A549 (cell line): ENCODE measurements at regions not wholly inside any gene's neighbourhood (a gene's known extent, or its start where the extent isn't known, plus 50 kb on each side); places are given as distances from the start of the nearest gene placed in this dataset.

Experiments
- ATAC-seq, 2 experiments: fragments of 200-7000 bp in 1 of 2; fragments of >200 bp in 1 of 2; cut with Nextera tagmentation in 1 of 2; cut with Tn5 transposase in 1 of 2; 3 replicates each; pipeline versions ENCODE4 v1.8.0 to v1.9.1; 2018 to 2020; ENCODE audit warnings: mild to moderate bottlenecking in 1 of 2, moderate library complexity in 1 of 2
- CTCF ChIA-PET: fragments of 300-600 bp; sonication (Branson Sonifier 250); formaldehyde crosslinking; extraction: SDS; loops from one replicate; lab custom pipeline; 2021; ENCODE audit warnings: antibody characterized with exemption, inconsistent platforms; lab: Yijun Ruan, JAX
- POLR2A ChIA-PET: fragments of 350-600 bp; formaldehyde crosslinking; extraction: SDS; loops from one replicate; lab custom pipeline; 2021; ENCODE audit warnings: antibody characterized with exemption, inconsistent platforms; lab: Yijun Ruan, JAX
- DNase-seq, 2 experiments: peaks; one replicate each; pipeline versions ENCODE4 v3.0.0 to v3.0.0-alpha.2; 2011 to 2016; ENCODE audit warnings: low read depth in 1 of 2, low spot score in 1 of 2
- FAIRE-seq: peaks from 2 replicates; lab custom pipeline; 2011; peaks lifted over from hg19 to GRCh38; lab: Jason Lieb, UNC
- H3K27ac ChIP-seq, 2 experiments: fragments of >200 bp; sonication (Bioruptor Twin); formaldehyde crosslinking; 3 replicates each; pipeline ENCODE4 v1.5.1; 2016 to 2017
- H3K4me1 ChIP-seq: fragments of >200 bp; sonication (Bioruptor Twin); formaldehyde crosslinking; 3 replicates; pipeline ENCODE4 v1.6.1; 2016
- H3K4me2 ChIP-seq: fragments of >200 bp; sonication (Bioruptor Twin); formaldehyde crosslinking; 3 replicates; pipeline ENCODE4 v1.6.1; 2016
- H3K4me3 ChIP-seq: fragments of >200 bp; sonication (Bioruptor Twin); formaldehyde crosslinking; 3 replicates; pipeline ENCODE4 v1.5.1; 2016
- H3K9me3 ChIP-seq: fragments of >200 bp; sonication (Bioruptor Twin); formaldehyde crosslinking; 3 replicates; pipeline ENCODE4 v1.6.1; 2016
- BCL3 ChIP-seq: fragments of >200 bp; sonication (Bioruptor Twin); formaldehyde crosslinking; IDR thresholded peaks from 3 replicates; pipeline ENCODE4 v1.6.1; 2016
- CBX8 ChIP-seq: fragments of 200-600 bp; sonication (generic); IDR thresholded peaks from 2 replicates; pipeline ENCODE4 v1.6.1; 2016
- CEBPB ChIP-seq, 2 experiments: fragments of >200 bp in 1 of 2; sonication (Bioruptor Twin) in 1 of 2; formaldehyde crosslinking in 1 of 2; IDR thresholded peaks; 2 replicates each; pipeline ENCODE4 v1.6.1; 2012 to 2016
- FOXS1 ChIP-seq: fragments of 250-450 bp; sonication (Bioruptor Pico); IDR thresholded peaks from 2 replicates; pipeline ENCODE4 v1.5.0; 2020; ENCODE audit warnings: mild to moderate bottlenecking, moderate library complexity
- GATA3 ChIP-seq: IDR thresholded peaks from 2 replicates; pipeline ENCODE4 v1.6.1; 2012; ENCODE audit warnings: borderline replicate concordance
- HDAC2 ChIP-seq: fragments of 200-600 bp; sonication (generic); IDR thresholded peaks from 2 replicates; pipeline ENCODE4 v1.6.1; 2016
- HEYL ChIP-seq: fragments of 250-450 bp; sonication (Bioruptor Pico); IDR thresholded peaks from 2 replicates; pipeline ENCODE4 v1.8.0; 2021; ENCODE audit warnings: mild to moderate bottlenecking, moderate library complexity
- KDM5A ChIP-seq: fragments of 200-600 bp; sonication (generic); IDR thresholded peaks from 2 replicates; pipeline ENCODE4 v1.6.1; 2016; ENCODE audit warnings: antibody characterized with exemption, mild to moderate bottlenecking
- MYC ChIP-seq: IDR thresholded peaks from 2 replicates; pipeline ENCODE4 v1.6.1; 2012; ENCODE audit warnings: mild to moderate bottlenecking, inconsistent platforms, low read length, improper control_type of control experiment, borderline replicate concordance
- NPAS2 ChIP-seq: fragments of 250-450 bp; sonication (Bioruptor Pico); IDR thresholded peaks from 2 replicates; pipeline ENCODE4 v1.8.0; 2022; ENCODE audit warnings: mild to moderate bottlenecking, moderate library complexity, borderline replicate concordance
- NR3C1 ChIP-seq: fragments of >200 bp; sonication (Bioruptor Twin); formaldehyde crosslinking; IDR thresholded peaks from 3 replicates; pipeline ENCODE4 v1.6.1; 2017
- POLR2A ChIP-seq: IDR thresholded peaks from 2 replicates; pipeline ENCODE4 v1.6.1; 2012; ENCODE audit warnings: mild to moderate bottlenecking, low read length
- RAD21 ChIP-seq, 2 experiments: fragments of >200 bp in 1 of 2; sonication (Bioruptor Twin) in 1 of 2; formaldehyde crosslinking in 1 of 2; IDR thresholded peaks in 1 of 2; conservative IDR thresholded peaks in 1 of 2; 2 replicates in 1 of 2; 3 replicates in 1 of 2; pipeline ENCODE4 v1.6.1; 2012 to 2018; ENCODE audit warnings: inconsistent platforms in 1 of 2
- RNF2 ChIP-seq: fragments of 200-600 bp; sonication (generic); IDR thresholded peaks from 2 replicates; pipeline ENCODE4 v1.6.1; 2016; ENCODE audit warnings: low read depth, mild to moderate bottlenecking, antibody characterized with exemption, moderate library complexity, borderline replicate concordance
- USF2 ChIP-seq: fragments of 450-650 bp; IDR thresholded peaks from 2 replicates; pipeline ENCODE4 v1.6.1; 2014; ENCODE audit warnings: antibody characterized with exemption
- ZNF302 ChIP-seq: fragments of 250-450 bp; sonication (Bioruptor Pico); IDR thresholded peaks from 2 replicates; pipeline ENCODE4 v1.9.0; 2021; ENCODE audit warnings: inconsistent platforms, mild to moderate bottlenecking, moderate library complexity
- ZSCAN20 ChIP-seq: fragments of 250-450 bp; sonication (Bioruptor Pico); IDR thresholded peaks from 2 replicates; pipeline ENCODE4 v1.8.0; 2022; ENCODE audit warnings: mild to moderate bottlenecking, moderate library complexity
- WGBS: methylation state at CpG from one replicate; pipeline ENCODE4 v1.1.6; 2017; ENCODE audit errors: missing lambda C conversion rate; 5-methylcytosine and 5-hydroxymethylcytosine counted together
- TF ChIP-seq, protein P1 (sequence below): fragments of 150-350 bp; IDR thresholded peaks from 2 replicates; pipeline ENCODE4 v1.6.1; 2014; ENCODE audit warnings: low read depth, mild to moderate bottlenecking, low read length
- TF ChIP-seq, protein P2 (sequence below): fragments of >200 bp; sonication (Bioruptor Twin); formaldehyde crosslinking; IDR thresholded peaks from 2 replicates; pipeline ENCODE4 v1.6.1; 2016
- TF ChIP-seq, protein P3 (sequence below): IDR thresholded peaks from 2 replicates; pipeline ENCODE4 v1.6.1; 2012; ENCODE audit warnings: low read depth, borderline replicate concordance

- TF ChIP-seq, protein P1, sequence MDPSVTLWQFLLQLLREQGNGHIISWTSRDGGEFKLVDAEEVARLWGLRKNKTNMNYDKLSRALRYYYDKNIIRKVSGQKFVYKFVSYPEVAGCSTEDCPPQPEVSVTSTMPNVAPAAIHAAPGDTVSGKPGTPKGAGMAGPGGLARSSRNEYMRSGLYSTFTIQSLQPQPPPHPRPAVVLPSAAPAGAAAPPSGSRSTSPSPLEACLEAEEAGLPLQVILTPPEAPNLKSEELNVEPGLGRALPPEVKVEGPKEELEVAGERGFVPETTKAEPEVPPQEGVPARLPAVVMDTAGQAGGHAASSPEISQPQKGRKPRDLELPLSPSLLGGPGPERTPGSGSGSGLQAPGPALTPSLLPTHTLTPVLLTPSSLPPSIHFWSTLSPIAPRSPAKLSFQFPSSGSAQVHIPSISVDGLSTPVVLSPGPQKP = no peak
- TF ChIP-seq, protein P2, sequence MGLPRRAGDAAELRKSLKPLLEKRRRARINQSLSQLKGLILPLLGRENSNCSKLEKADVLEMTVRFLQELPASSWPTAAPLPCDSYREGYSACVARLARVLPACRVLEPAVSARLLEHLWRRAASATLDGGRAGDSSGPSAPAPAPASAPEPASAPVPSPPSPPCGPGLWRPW = no peak
- TF ChIP-seq USF2 = no peak
- no peak for TF ChIP-seq RNF2
- no peak for TF ChIP-seq GATA3
- TF ChIP-seq, protein P3, sequence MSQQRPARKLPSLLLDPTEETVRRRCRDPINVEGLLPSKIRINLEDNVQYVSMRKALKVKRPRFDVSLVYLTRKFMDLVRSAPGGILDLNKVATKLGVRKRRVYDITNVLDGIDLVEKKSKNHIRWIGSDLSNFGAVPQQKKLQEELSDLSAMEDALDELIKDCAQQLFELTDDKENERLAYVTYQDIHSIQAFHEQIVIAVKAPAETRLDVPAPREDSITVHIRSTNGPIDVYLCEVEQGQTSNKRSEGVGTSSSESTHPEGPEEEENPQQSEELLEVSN = no peak
- TF ChIP-seq ZSCAN20 (CRISPR knock-in tag) = no peak
- TF ChIP-seq MYC = no peak
- TF ChIP-seq HEYL (CRISPR knock-in tag) = no peak
- no peak for TF ChIP-seq FOXS1 (CRISPR knock-in tag)
- no peak for TF ChIP-seq BCL3
- TF ChIP-seq ZNF302 (CRISPR knock-in tag) = no peak
- TF ChIP-seq NR3C1 = no peak
- no peak for TF ChIP-seq CEBPB (IDR thresholded peaks at IDR 0.05)
- no peak for TF ChIP-seq POLR2A
- TF ChIP-seq CBX8 = no peak
- no peak for TF ChIP-seq NPAS2 (CRISPR knock-in tag)
- H3K4me3 ChIP-seq = no peak overlapping the region
- DNase-seq (no peak), ATAC-seq (no peak), FAIRE-seq (no peak)
- 0 out of 3 replicates have a peak, but pooled peaks cover 3% of the 10 kb centered on the region for H3K9me3 ChIP-seq
- no peak overlapping the region for H3K27ac ChIP-seq
- ChIA-PET POLR2A (no interaction called here), CTCF (interaction anchor here (0.6 to 15.0 kb wide), 4 partner anchors 9 to 114 kb away, joined by 3 to 244 read pairs (median 20); no protein-coding TSS in a partner anchor)
- no peak overlapping the region for H3K4me2 ChIP-seq
- no peaks in the 10 kb centered on the region for H3K4me1 ChIP-seq
- 79% methylated on average over 8 of the region's 8 CpGs for WGBS
Observed at GRCh38 chr1:53390736-53391135, 62.9 kb upstream of the LRP8 start.

DNA sequence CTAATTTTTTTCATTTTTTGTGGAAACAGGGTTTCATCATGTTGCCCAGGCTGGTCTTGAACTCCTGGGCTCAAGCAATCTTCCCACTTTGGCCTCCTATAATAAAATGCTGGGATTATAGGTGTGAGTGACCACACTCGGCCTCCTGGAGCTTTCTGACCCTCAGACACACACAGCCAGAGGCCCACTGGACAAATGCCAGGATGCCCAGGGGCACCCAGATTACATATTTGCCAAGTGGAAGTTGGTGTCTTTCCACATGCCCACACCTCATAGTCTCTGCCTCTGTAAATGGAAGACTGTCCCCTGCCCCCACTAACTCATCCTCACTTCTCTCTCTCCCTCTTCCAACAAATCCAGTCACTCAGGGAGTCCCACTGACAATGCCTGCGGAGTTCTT, 63.4 kb upstream of the LRP8 start:
- WGBS = 59% methylated on average over 2 of the region's 2 CpGs
- Histone ChIP-seq H3K4me3 (no peak overlapping the region), H3K9me3 (0 out of 3 replicates have a peak, but pooled peaks cover 3% of the 10 kb centered on the region), H3K27ac (no peak overlapping the region), H3K4me2 (no peak overlapping the region), H3K4me1 (no peaks in the 10 kb centered on the region)
- CTCF ChIA-PET = interaction anchor here (1.2 to 15.0 kb wide), 5 partner anchors 9 to 125 kb away, joined by 3 to 244 read pairs (median 37); no protein-coding TSS in a partner anchor
- POLR2A ChIA-PET = no interaction called here
- DNase-seq (no peak), FAIRE-seq (no peak), ATAC-seq (no peak)
- no peak for TF ChIP-seq RAD21 (conservative IDR thresholded peaks at IDR 0.05 in 1 of 2, IDR thresholded peaks at IDR 0.05 in 1 of 2)
- TF ChIP-seq HDAC2 = no peak
- TF ChIP-seq, protein P1 = no peak
- no peak for TF ChIP-seq KDM5A
